Hepatocyte (in vitro differentiated cells): ENCODE measurements at regions not wholly inside any gene's neighbourhood (a gene's known extent, or its start where the extent isn't known, plus 50 kb on each side); places are given as distances from the start of the nearest gene placed in this dataset.

Experiments
- EZH2 ChIP-seq: fragments of 200-600 bp; sonication (generic); IDR thresholded peaks from 2 replicates; pipeline ENCODE4 v1.6.1; 2016; ENCODE audit warnings: antibody characterized with exemption, mild to moderate bottlenecking, borderline replicate concordance
- TF ChIP-seq, protein P1 (sequence below): fragments of 200-600 bp; sonication (generic); IDR thresholded peaks from 2 replicates; pipeline ENCODE4 v1.5.1; 2016; ENCODE audit warnings: antibody characterized with exemption, mild to moderate bottlenecking; ENCODE audit not compliant: poor library complexity

GRCh38 chr10:36236341-36236740 lies 594.2 kb upstream of the FZD8 start:
- no peak for TF ChIP-seq EZH2
- TF ChIP-seq, protein P1, sequence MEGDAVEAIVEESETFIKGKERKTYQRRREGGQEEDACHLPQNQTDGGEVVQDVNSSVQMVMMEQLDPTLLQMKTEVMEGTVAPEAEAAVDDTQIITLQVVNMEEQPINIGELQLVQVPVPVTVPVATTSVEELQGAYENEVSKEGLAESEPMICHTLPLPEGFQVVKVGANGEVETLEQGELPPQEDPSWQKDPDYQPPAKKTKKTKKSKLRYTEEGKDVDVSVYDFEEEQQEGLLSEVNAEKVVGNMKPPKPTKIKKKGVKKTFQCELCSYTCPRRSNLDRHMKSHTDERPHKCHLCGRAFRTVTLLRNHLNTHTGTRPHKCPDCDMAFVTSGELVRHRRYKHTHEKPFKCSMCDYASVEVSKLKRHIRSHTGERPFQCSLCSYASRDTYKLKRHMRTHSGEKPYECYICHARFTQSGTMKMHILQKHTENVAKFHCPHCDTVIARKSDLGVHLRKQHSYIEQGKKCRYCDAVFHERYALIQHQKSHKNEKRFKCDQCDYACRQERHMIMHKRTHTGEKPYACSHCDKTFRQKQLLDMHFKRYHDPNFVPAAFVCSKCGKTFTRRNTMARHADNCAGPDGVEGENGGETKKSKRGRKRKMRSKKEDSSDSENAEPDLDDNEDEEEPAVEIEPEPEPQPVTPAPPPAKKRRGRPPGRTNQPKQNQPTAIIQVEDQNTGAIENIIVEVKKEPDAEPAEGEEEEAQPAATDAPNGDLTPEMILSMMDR = no peak
